Activated T-helper 1 cell treated with anti-CD3 and anti-CD28 coated beads, Interleukin-12 subunit alpha, Interleukin-12 subunit beta, Interleukin-2, Interleukin-4 antibody, amounts not matched to agents 30 ng/mL and 10 ng/mL and 1 ng/mL, durations not matched to agents 14 hours and 24 hours and 36 hours (primary cell): ENCODE measurements at regions not wholly inside any gene's neighbourhood (a gene's known extent, or its start where the extent isn't known, plus 50 kb on each side); places are given as distances from the start of the nearest gene placed in this dataset.
"Not testable (repeated sequence)": the region's sequence is repeated elsewhere in the genome, so short reads cannot be mapped to it uniquely, and the experiment has no call there.

Source experiments
- DNase-seq: peaks from one replicate; pipeline ENCODE4 v3.0.0; 2021; ENCODE audit warnings: low spot score
- H3K27ac Mint-ChIP-seq: one replicate; pipeline ENCODE4 v1.8.0; 2021; ENCODE audit warnings: mild to moderate bottlenecking, mixed read lengths
- H3K27me3 Mint-ChIP-seq: one replicate; pipeline ENCODE4 v1.8.0; 2022; ENCODE audit warnings: mild to moderate bottlenecking, moderate library complexity, mixed read lengths; ENCODE audit not compliant: insufficient read depth
- H3K36me3 Mint-ChIP-seq: one replicate; pipeline ENCODE4 v1.8.0; 2021; ENCODE audit warnings: low read depth, mixed read lengths
- H3K4me1 Mint-ChIP-seq: one replicate; pipeline ENCODE4 v1.8.0; 2021; ENCODE audit warnings: low read depth, mixed read lengths
- H3K4me3 Mint-ChIP-seq: one replicate; pipeline ENCODE4 v1.8.0; 2021; ENCODE audit warnings: mild to moderate bottlenecking, moderate library complexity, mixed read lengths
- H3K9me3 Mint-ChIP-seq: one replicate; pipeline ENCODE4 v1.8.0; 2021; ENCODE audit warnings: mixed read lengths
- intact Hi-C: fragments of 100-400 bp; cut with micrococcal nuclease; formaldehyde crosslinking; loops from one replicate; pipeline ENCODE4 v1.15.1; 2024

DNA sequence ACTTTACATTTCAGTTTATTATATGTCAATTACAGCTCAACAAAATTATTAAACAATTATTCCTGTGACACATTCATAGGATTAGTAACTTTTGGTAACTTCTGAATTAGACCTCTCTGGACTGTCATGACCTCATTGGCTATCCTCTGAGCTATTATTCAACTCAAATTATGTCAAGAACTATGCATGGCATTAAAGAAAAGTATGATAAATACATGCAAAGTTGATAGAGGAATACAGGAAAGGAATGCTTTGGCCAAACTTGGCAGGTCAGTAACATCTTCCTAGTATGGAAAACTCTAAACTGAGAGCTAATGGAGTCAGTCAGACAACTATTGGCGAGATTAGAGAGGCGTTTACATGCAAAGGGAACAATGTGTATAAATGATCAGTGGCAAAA, 158.4 kb downstream of the DUSP10 start:
- Mint-ChIP-seq H3K4me3 (no peak overlapping the region), H3K4me1 (no peaks in the 10 kb centered on the region), H3K27me3 (peaks cover 15% of the 10 kb centered on the region), H3K27ac (no peak overlapping the region), H3K9me3 (peaks cover 4% of the 10 kb centered on the region), H3K36me3 (no peaks in the 10 kb centered on the region)
- no peak for DNase-seq
- intact Hi-C loops, result no loop called here

DNA sequence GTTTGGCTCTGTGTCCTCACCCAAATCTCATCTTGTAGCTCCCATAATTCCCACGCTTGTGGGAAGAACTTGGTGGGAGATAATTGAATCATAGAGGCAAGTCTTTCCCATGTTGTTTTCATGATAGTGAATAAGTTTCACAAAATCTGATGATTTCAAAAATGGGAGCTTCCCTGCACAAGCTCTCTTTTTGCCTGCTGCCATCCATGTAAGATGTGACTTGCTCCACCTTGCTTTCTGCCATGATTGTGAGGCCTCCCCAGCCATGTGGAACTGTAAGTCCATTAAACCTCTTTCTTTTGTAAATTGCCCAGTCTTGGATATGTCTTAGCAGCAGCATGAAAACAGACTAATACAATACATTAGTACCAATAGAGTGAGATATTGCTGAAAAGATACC, 154.9 kb downstream of the DUSP10 start:
- H3K4me1 Mint-ChIP-seq, H3K36me3 Mint-ChIP-seq, H3K27ac Mint-ChIP-seq, H3K27me3 Mint-ChIP-seq, H3K4me3 Mint-ChIP-seq, DNase-seq, H3K9me3 Mint-ChIP-seq, intact Hi-C loops: not testable (repeated sequence)

DNA sequence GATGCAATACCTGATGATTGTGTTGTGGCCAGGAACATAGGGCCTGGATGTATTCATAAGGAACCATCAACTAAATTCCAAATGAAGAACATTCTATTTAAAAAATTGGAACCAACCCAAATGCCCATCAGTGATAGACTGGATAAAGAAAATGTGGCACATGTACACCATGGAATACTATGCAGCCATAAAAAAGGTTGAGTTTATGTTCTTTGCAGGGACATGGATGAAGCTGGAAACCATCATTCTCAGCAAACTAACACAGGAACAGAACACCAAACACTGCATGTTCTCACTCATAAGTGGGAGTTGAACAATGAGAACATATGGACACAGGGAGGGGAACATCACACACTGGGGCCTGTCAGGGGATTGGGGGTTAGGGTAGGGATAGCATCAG, 150.6 kb downstream of the DUSP10 start:
- DNase-seq, H3K4me3 Mint-ChIP-seq, H3K4me1 Mint-ChIP-seq, intact Hi-C loops, H3K27ac Mint-ChIP-seq, H3K9me3 Mint-ChIP-seq, H3K36me3 Mint-ChIP-seq, H3K27me3 Mint-ChIP-seq: not testable (repeated sequence)

DNA sequence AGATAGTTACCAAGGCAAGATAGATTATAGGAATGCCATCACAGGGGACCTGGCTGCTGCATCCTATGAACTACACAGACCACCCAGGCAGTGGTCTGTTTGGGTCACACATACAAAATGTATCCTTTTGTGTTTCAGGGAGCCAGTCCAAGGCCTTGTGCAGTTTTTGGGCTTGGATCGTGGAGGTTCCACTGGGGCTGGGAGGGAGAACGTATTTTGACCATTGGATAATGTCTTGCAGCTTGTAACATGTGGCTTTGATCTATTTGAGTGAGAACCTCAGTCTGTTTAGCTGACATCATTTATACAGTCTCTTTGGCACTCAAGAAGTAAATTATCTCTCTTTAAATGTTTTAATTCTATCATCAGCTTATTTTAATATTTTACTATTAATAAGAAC, 147.3 kb downstream of the DUSP10 start:
- intact Hi-C loops, result no loop called here

DNA sequence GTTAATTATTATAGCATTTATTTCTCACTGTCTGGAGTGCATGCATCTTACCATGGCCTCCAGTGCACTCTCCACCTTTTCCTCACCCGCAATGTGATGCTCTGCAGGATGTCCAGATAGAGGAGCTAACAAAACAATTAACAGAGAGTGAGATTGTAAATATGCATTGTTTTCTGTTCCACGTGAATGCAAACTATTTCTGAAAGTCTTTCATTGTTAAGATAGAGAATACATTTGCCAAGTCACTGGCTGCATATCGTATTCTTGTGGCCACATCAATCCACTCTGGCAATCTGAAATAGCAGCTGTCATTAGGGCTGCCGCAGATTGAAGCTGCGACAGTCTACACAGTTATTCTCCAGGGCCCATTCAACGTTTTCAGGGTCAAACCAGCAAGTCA, 143.8 kb downstream of the DUSP10 start:
- no peak for DNase-seq
- no peaks in the 10 kb centered on the region for H3K9me3 Mint-ChIP-seq
- intact Hi-C loops, result no loop called here
- no peaks in the 10 kb centered on the region for H3K4me1 Mint-ChIP-seq
- H3K36me3 Mint-ChIP-seq, result no peaks in the 10 kb centered on the region
- no peak overlapping the region for H3K27ac Mint-ChIP-seq
- H3K27me3 Mint-ChIP-seq, result peaks cover 11% of the 10 kb centered on the region
- no peak overlapping the region for H3K4me3 Mint-ChIP-seq

More for the DNA sequence above, 147.3 kb downstream of the DUSP10 start:
- Mint-ChIP-seq H3K4me1 (no peaks in the 10 kb centered on the region), H3K4me3 (no peak overlapping the region), H3K36me3 (no peaks in the 10 kb centered on the region), H3K27ac (no peak overlapping the region), H3K9me3 (no peaks in the 10 kb centered on the region), H3K27me3 (peaks cover 4% of the 10 kb centered on the region)
- no peak for DNase-seq

DNA sequence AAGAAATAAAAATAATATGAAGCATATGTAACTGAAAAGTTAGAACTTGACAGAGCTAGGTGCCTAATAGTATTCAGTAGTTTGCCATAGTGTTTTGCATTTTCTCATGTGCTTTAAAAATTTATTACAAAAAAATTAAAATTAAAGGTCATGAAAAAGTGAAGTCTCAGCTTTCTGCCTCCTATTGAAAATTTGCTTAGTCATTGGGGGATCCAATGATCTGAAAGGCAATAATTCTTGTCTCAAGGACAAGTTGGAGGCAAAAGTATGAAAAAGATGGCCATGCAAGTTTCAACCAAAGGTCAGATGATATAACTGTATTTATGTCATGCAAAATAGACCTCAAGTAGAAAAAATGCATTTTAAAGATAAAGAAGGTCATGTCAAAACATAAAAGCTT, 140.7 kb downstream of the DUSP10 start:
- no peak for DNase-seq
- Mint-ChIP-seq H3K27ac (no peak overlapping the region), H3K36me3 (no peaks in the 10 kb centered on the region), H3K27me3 (peaks cover 7% of the 10 kb centered on the region), H3K4me1 (no peaks in the 10 kb centered on the region), H3K4me3 (no peak overlapping the region), H3K9me3 (no peaks in the 10 kb centered on the region)
- intact Hi-C loops, result no loop called here

DNA sequence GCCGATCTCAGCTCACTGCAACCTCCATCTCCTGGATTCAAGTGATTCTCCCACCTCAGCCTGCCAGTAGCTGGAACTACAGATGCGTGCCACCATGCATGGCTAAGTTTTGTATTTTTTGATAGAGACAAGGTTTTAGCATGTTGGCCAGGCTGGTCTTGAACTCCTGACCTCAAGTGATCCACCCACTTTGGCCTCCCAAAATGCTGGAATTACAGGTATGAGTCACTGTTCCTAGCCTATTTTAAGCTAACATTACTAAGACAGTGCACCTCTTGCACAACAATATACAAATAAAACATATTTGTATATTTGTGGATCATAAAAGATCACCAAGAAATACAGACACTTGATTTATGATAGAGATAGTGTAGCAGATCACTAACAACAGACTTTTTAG, 139.1 kb downstream of the DUSP10 start:
- intact Hi-C loops, result no loop called here
- peaks cover 7% of the 10 kb centered on the region for H3K27me3 Mint-ChIP-seq
- no peak overlapping the region for H3K27ac Mint-ChIP-seq
- no peaks in the 10 kb centered on the region for H3K9me3 Mint-ChIP-seq
- H3K36me3 Mint-ChIP-seq, result no peaks in the 10 kb centered on the region
- H3K4me3 Mint-ChIP-seq, result no peak overlapping the region
- H3K4me1 Mint-ChIP-seq, result no peaks in the 10 kb centered on the region
- no peak for DNase-seq

DNA sequence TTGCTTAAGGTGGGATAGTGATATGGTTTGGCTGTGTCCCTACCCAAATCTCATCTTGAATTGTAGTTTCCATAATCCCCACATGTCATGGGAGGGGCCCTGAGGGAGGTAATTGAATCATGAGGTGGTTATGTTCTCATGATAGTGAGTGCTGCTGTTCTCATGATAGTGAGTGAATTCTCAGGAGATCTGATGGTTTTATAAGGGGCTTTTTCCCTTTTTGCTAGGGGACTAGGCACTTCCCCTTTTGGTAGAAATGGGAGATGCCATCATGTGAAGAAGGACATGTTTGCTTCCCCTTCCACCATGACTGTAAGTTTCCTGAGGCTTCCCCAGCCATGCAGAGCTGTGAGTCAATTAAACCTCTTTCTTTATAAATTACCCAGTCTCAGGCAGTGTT, 137.5 kb downstream of the DUSP10 start:
- H3K27ac Mint-ChIP-seq, intact Hi-C loops, H3K36me3 Mint-ChIP-seq, DNase-seq, H3K27me3 Mint-ChIP-seq, H3K9me3 Mint-ChIP-seq, H3K4me3 Mint-ChIP-seq, H3K4me1 Mint-ChIP-seq: not testable (repeated sequence)

DNA sequence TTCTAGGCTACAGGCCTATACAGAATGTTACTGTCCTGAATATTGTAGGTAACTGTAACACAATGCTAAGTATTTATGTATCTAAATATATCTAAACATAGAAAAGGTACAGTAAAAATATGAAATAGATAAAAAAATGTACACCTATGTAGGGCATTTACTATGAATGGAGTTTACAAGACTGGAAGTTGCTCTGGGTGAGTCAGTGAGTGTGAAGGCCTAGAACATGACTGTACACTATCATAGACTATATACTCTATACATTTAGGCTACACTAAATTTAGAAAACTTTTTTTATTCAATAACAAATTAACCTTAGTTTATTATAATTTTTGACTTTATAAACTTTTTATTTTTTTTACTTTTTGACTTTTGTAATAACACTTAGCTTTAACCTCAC, 136.9 kb downstream of the DUSP10 start:
- Mint-ChIP-seq H3K27me3 (peaks cover 7% of the 10 kb centered on the region), H3K36me3 (no peaks in the 10 kb centered on the region), H3K4me3 (no peak overlapping the region), H3K27ac (no peak overlapping the region), H3K4me1 (no peaks in the 10 kb centered on the region), H3K9me3 (no peaks in the 10 kb centered on the region)
- DNase-seq, result no peak
- intact Hi-C loops, result no loop called here

DNA sequence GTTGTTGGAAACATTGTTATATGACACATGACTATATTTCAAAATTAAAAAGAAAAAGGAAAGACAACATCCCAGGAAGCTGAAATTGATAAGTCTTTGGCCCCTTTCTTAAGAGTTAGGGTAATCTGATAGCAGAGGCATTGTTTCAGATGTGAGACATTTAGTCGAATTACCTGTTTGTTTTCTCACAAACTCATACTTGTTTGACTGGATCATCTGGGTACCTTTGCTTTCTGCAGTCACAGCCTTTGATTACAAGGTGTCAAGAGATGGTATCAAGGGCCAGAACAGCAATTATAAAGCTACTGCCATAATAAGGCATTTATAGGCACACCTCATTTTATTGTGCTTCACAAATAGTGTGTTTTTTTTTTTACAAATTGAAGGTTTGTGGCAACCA, 136.3 kb downstream of the DUSP10 start:
- H3K9me3 Mint-ChIP-seq, result no peaks in the 10 kb centered on the region
- no peak overlapping the region for H3K27ac Mint-ChIP-seq
- H3K36me3 Mint-ChIP-seq, result no peaks in the 10 kb centered on the region
- DNase-seq, result no peak
- H3K4me1 Mint-ChIP-seq, result no peaks in the 10 kb centered on the region
- intact Hi-C loops, result no loop called here
- H3K27me3 Mint-ChIP-seq, result peaks cover 2% of the 10 kb centered on the region
- no peak overlapping the region for H3K4me3 Mint-ChIP-seq

DNA sequence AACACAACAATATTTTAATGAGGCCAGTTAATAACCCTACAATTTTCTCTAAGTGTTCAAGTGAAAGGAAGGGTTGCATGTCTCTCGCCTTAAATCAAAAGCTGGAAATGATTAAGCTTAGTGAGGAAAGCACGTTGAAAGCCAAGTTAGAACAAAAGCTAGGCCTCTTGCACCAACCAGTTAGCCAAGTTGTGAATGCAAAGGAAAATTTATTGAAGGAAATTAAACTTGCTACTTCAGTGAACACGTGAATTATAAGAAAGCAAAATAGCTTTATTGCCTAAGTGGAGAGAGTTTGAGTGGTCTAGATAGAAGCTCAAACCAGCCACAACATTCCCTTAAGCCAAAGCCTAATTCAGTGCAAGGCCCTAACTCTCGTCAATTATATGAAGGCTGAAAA, 135.6 kb downstream of the DUSP10 start:
- Mint-ChIP-seq H3K4me1 (no peaks in the 10 kb centered on the region), H3K9me3 (no peaks in the 10 kb centered on the region), H3K36me3 (no peaks in the 10 kb centered on the region), H3K4me3 (no peak overlapping the region), H3K27ac (no peak overlapping the region), H3K27me3 (no peaks in the 10 kb centered on the region)
- intact Hi-C loops, result no loop called here
- no peak for DNase-seq

DNA sequence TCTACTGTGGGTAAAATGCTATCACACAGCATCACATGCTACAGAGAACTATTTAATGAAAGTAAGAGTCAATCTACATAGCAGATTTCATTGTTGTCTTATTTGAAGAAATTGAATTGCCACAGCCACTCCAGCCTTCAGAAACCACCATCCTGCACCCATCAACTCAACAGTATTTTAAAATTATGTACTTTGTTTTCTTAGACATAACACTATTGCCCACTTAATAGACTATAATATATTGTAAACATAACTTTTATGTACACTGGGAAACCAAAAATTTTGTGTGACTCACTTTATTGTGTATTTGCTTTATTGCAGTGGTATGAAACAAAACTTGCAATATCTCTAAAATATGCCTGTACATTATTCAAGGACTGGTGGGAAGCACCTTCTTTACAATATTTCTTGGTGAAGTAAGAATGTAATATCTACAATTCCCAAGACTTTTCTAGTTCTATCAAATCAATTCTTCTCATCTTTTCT, 133.0 kb downstream of the DUSP10 start:
- H3K9me3 Mint-ChIP-seq, result no peaks in the 10 kb centered on the region
- no peaks in the 10 kb centered on the region for H3K36me3 Mint-ChIP-seq
- H3K27me3 Mint-ChIP-seq, result peaks cover 3% of the 10 kb centered on the region
- intact Hi-C loops, result no loop called here
- no peaks in the 10 kb centered on the region for H3K4me1 Mint-ChIP-seq
- no peak overlapping the region for H3K27ac Mint-ChIP-seq
- no peak for DNase-seq
- H3K4me3 Mint-ChIP-seq, result no peak overlapping the region

DNA sequence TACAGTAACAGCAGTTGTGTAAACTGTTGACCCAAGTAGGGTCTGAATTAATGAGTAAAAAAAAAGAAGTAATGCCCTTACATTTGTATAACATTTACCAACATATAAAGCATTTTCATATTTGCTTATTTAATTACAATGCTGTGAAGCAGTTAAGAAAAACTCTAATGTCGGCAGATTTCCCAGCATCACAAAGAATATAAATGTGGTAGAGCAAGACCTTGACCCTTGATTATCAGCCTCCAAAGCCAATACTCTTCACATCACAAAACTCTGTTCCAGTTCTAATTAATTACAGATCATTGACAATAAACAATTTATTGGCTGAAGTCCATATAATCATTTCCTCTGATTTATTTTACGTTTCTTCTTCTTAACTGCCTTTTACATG, 130.2 kb downstream of the DUSP10 start:
- H3K9me3 Mint-ChIP-seq, result no peaks in the 10 kb centered on the region
- no peaks in the 10 kb centered on the region for H3K4me1 Mint-ChIP-seq
- intact Hi-C loops, result no loop called here
- peaks cover 8% of the 10 kb centered on the region for H3K27me3 Mint-ChIP-seq
- H3K27ac Mint-ChIP-seq, result no peak overlapping the region
- no peak for DNase-seq
- no peaks in the 10 kb centered on the region for H3K36me3 Mint-ChIP-seq
- H3K4me3 Mint-ChIP-seq, result no peak overlapping the region

DNA sequence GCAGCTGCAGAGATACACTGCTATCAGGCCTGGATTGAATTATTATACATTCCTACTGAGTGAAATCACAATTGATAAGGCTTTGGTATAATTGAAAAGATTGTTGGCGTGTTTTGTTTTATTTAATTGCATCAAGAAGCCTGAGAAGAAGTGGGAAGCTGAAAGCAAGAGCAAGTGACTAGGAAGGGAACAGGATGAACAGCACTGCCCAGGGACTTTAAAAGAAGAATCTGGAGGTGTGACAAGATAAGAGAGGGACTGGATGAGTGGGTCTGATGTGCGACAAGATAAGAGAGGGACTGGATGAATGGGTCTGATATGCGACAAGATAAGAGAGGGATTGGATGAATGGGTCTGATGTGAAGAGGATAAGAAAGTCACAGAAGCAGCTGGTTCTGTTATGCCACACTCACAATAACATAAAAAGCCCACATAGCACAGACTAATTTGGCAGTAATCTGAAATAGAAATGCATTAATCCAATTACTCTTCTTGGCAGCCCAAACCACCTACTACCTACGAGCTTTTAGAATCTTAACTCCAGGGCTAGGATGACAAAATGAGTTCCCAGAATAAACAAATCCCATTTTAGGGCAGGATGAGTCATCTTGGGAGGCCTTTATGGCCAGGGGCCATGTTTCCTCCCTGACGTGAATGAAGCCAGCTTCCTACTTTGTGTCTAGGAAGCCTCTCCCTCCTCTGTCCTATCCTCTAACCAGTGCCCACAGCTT, 129.7 kb downstream of the DUSP10 start:
- intact Hi-C loops, result no loop called here
- H3K27me3 Mint-ChIP-seq, result peaks cover 11% of the 10 kb centered on the region

More for the DNA sequence above, 129.7 kb downstream of the DUSP10 start:
- no peaks in the 10 kb centered on the region for H3K36me3 Mint-ChIP-seq
- H3K4me1 Mint-ChIP-seq, result no peaks in the 10 kb centered on the region
- H3K27ac Mint-ChIP-seq, result no peak overlapping the region
- no peak for DNase-seq
- H3K4me3 Mint-ChIP-seq, result no peak overlapping the region
- H3K9me3 Mint-ChIP-seq, result no peaks in the 10 kb centered on the region
